ENCODE measurements at regions not wholly inside any gene's neighbourhood (a gene's known extent, or its start where the extent isn't known, plus 50 kb on each side); places are given as distances from the start of the nearest gene placed in this dataset.

GRCh38 chr7:113004726-113005454 lies 81.7 kb downstream of the GPR85 start:
- Histone ChIP-seq H4K91ac (replicated peaks; ENCODE audit: insufficient read length, low read length) (no peak overlapping the region), H3K56ac (replicated peaks; ENCODE audit: insufficient read length, low read depth, low read length) (no peak overlapping the region), H3K79me2 (ENCODE audit: control insufficient read depth in 1 of 2, insufficient read depth in 2 of 2, low read length in 2 of 2) (no peaks in the 10 kb centered on the region), H2BK12ac (ENCODE audit: low read depth, low read length) (no peak overlapping the region), H3K23ac (ENCODE audit: insufficient read length) (no peak overlapping the region), H3K27me3 (replicated peaks in 1 of 4; ENCODE audit: control insufficient read depth in 3 of 4, extremely low read depth in 1 of 4, insufficient read depth in 3 of 4, low read length in 3 of 4) (no peaks in the 10 kb centered on the region), H3K4me3 (ENCODE audit: extremely low read depth in 1 of 4, insufficient read depth in 2 of 4, low read depth in 3 of 4, low read length in 4 of 4) (no peak overlapping the region), H2AK5ac (ENCODE audit: low read depth, low read length) (no peak overlapping the region), H3K9me3 (ENCODE audit: insufficient read depth in 2 of 2, low read depth in 1 of 2, low read length in 1 of 2) (no peaks in the 10 kb centered on the region), H2AFZ (ENCODE audit: low read length) (no peak overlapping the region), H3K79me1 (ENCODE audit: low read depth, low read length) (no peaks in the 10 kb centered on the region), H3K27ac (ENCODE audit: low read depth, low read length) (no peak overlapping the region), H3K9ac (replicated peaks in 1 of 4; ENCODE audit: extremely low read depth in 1 of 4, low read depth in 3 of 4, low read length in 3 of 4) (no peak overlapping the region), H4K8ac (ENCODE audit: extremely low read depth, insufficient read depth, low read length) (no peak overlapping the region), H3K4me2 (ENCODE audit: insufficient read depth in 1 of 2, low read depth in 2 of 2, low read length in 2 of 2) (no peak overlapping the region), H4K5ac (ENCODE audit: insufficient read length, low read depth, low read length) (no peak overlapping the region), H3K18ac (ENCODE audit: extremely low read depth, low read length) (no peak overlapping the region), H3K23me2 (ENCODE audit: low read depth, low read length) (no peaks in the 10 kb centered on the region), H3K4me1 (replicated peaks in 1 of 4; ENCODE audit: control insufficient read depth in 3 of 4, insufficient read depth in 4 of 4, low read length in 3 of 4) (no peaks in the 10 kb centered on the region), H4K20me1 (replicated peaks in 1 of 2; ENCODE audit: control insufficient read depth in 1 of 2, insufficient read depth in 2 of 2, low read length in 2 of 2) (no peaks in the 10 kb centered on the region), H2BK20ac (ENCODE audit: low read length) (no peak overlapping the region), H2BK15ac (ENCODE audit: low read length) (no peak overlapping the region), H3K36me3 (ENCODE audit: control insufficient read depth in 2 of 4, insufficient read depth in 4 of 4, low read length in 3 of 4) (no peaks in the 10 kb centered on the region), H3K4ac (replicated peaks; ENCODE audit: insufficient read length, low read depth, low read length) (no peak overlapping the region), H2BK120ac (replicated peaks; ENCODE audit: low read depth, low read length) (no peak overlapping the region), H2BK5ac (ENCODE audit: low read depth, low read length) (no peak overlapping the region), H3K14ac (ENCODE audit: insufficient read length) (no peak overlapping the region)
- ChIA-PET CTCF (ENCODE audit: partially characterized antibody) (no interaction called here), POLR2A (ENCODE audit: partially characterized antibody) (no interaction called here)
- WGBS, 2 experiments (ENCODE audit: extremely low coverage in 1 of 2, insufficient coverage in 1 of 2, insufficient read length in 1 of 2, insufficient replicate concordance in 2 of 2, low coverage in 1 of 2, low lambda C conversion rate in 2 of 2, missing lambda C conversion rate in 1 of 2) = 87% methylated on average over 4 of the region's 4 CpGs; no CpG with 5 or more reads in 1 of the 2 experiments
- no peak for FAIRE-seq
- TF ChIP-seq TCF12 (IDR thresholded peaks at IDR 0.05; ENCODE audit: low read depth, low read length) = no peak
- no peak for TF ChIP-seq POLR2A (IDR thresholded peaks at IDR 0.05; ENCODE audit: control extremely low read depth in 1 of 2, low read depth in 2 of 2, low read length in 2 of 2)
- TF ChIP-seq JUN (IDR thresholded peaks at IDR 0.05; ENCODE audit: low read depth, low read length) = no peak
- TF ChIP-seq SP2 (IDR thresholded peaks at IDR 0.05; ENCODE audit: low read length) = no peak
- TF ChIP-seq BCL11A (IDR thresholded peaks at IDR 0.05; ENCODE audit: low read depth in 2 of 2, low read length in 2 of 2) = no peak
- TF ChIP-seq SIRT6 (IDR thresholded peaks at IDR 0.05; ENCODE audit: low read length) = no peak
- no peak for TF ChIP-seq KDM5A (IDR thresholded peaks at IDR 0.05; ENCODE audit: low read length)
- no peak for TF ChIP-seq PHF8 (conservative IDR thresholded peaks at IDR 0.05; ENCODE audit: low read depth, low read length)
- TF ChIP-seq CHD1 (IDR thresholded peaks at IDR 0.05; ENCODE audit: low read depth, low read length) = no peak
- TF ChIP-seq SIX5 (IDR thresholded peaks at IDR 0.05; ENCODE audit: low read depth, low read length) = no peak
- TF ChIP-seq TBP (IDR thresholded peaks at IDR 0.05; ENCODE audit: low read depth, low read length) = no peak
- no peak for TF ChIP-seq RAD21 (IDR thresholded peaks at IDR 0.05 in 1 of 2, conservative IDR thresholded peaks at IDR 0.05 in 1 of 2; ENCODE audit: low read depth in 2 of 2, low read length in 2 of 2)
- TF ChIP-seq SRF (IDR thresholded peaks at IDR 0.05; ENCODE audit: low read depth, low read length) = no peak
- no peak for TF ChIP-seq NANOG (IDR thresholded peaks at IDR 0.05; ENCODE audit: insufficient read depth, low read depth, low read length, poor library complexity, severe bottlenecking)
- no peak for TF ChIP-seq HDAC2 (IDR thresholded peaks at IDR 0.05; ENCODE audit: borderline replicate concordance in 1 of 2, low read depth in 2 of 2, low read length in 2 of 2)
- DNase-seq (ENCODE audit: low read depth in 1 of 2, low spot score in 2 of 2) = no peak
